GM23338 (cell line): ENCODE measurements at regions not wholly inside any gene's neighbourhood (a gene's known extent, or its start where the extent isn't known, plus 50 kb on each side); places are given as distances from the start of the nearest gene placed in this dataset.

Experiments used
- ATAC-seq: fragments of 200-7000 bp; cut with Tn5 transposase; 3 replicates; pipeline ENCODE4 v1.9.1; 2020
- DNase-seq: peaks from one replicate; pipeline ENCODE4 v3.0.0-alpha.2; 2015; ENCODE audit warnings: low spot score
- H2AFZ ChIP-seq: fragments of 200-600 bp; sonication (generic); 2 replicates; pipeline ENCODE4 v1.8.0; 2016; ENCODE audit warnings: antibody characterized with exemption, mild to moderate bottlenecking, moderate library complexity
- H3F3A ChIP-seq: fragments of 200-600 bp; sonication (generic); replicated peaks from 2 replicates; pipeline ENCODE4 v1.8.0; 2017; ENCODE audit warnings: antibody characterized with exemption, mixed run types, low read depth
- H3K27ac ChIP-seq: fragments of 200-600 bp; sonication (generic); 2 replicates; pipeline ENCODE4 v1.6.1; 2016; ENCODE audit warnings: low read depth
- H3K27me3 ChIP-seq: fragments of 200-600 bp; sonication (generic); 2 replicates; pipeline ENCODE4 v1.8.0; 2016; ENCODE audit warnings: mild to moderate bottlenecking, mixed run types, moderate library complexity; ENCODE audit not compliant: insufficient read depth
- H3K36me3 ChIP-seq: fragments of 200-600 bp; sonication (generic); 2 replicates; pipeline ENCODE4 v1.8.0; 2016; ENCODE audit warnings: mild to moderate bottlenecking; ENCODE audit not compliant: insufficient read depth
- H3K4me1 ChIP-seq: fragments of 200-600 bp; sonication (generic); 2 replicates; pipeline ENCODE4 v1.8.0; 2016; ENCODE audit warnings: mild to moderate bottlenecking, moderate library complexity; ENCODE audit not compliant: insufficient read depth
- H3K4me2 ChIP-seq: fragments of 200-600 bp; sonication (generic); 2 replicates; pipeline ENCODE4 v1.7.1; 2017; ENCODE audit warnings: mixed run types
- H3K4me3 ChIP-seq: fragments of 200-600 bp; sonication (generic); 2 replicates; pipeline ENCODE4 v1.6.1; 2016; ENCODE audit warnings: mixed run types
- H3K79me2 ChIP-seq: fragments of 200-600 bp; sonication (generic); replicated peaks from 2 replicates; pipeline ENCODE4 v1.8.0; 2017; ENCODE audit warnings: mild to moderate bottlenecking; ENCODE audit not compliant: insufficient read depth
- H3K9me2 ChIP-seq: fragments of 200-600 bp; sonication (generic); 2 replicates; pipeline ENCODE4 v1.8.0; 2017; ENCODE audit not compliant: insufficient read depth
- H4K20me1 ChIP-seq: fragments of 200-600 bp; sonication (generic); replicated peaks from 2 replicates; pipeline ENCODE4 v1.8.0; 2017; ENCODE audit warnings: mild to moderate bottlenecking; ENCODE audit not compliant: insufficient read depth
- H3K27ac Mint-ChIP-seq: 2 replicates; pipeline ENCODE4 v1.8.0; 2020; ENCODE audit warnings: inconsistent platforms, mild to moderate bottlenecking, moderate library complexity, mixed read lengths
- H3K27me3 Mint-ChIP-seq: 3 replicates; pipeline ENCODE4 v1.8.0; 2022; ENCODE audit warnings: low read depth, mild to moderate bottlenecking, moderate library complexity, mixed read lengths, inconsistent platforms; ENCODE audit not compliant: insufficient read depth, poor library complexity
- H3K36me3 Mint-ChIP-seq: 3 replicates; pipeline ENCODE4 v1.8.0; 2021; ENCODE audit warnings: low read depth, mild to moderate bottlenecking, inconsistent platforms, moderate library complexity, mixed read lengths
- H3K4me1 Mint-ChIP-seq: 3 replicates; pipeline ENCODE4 v1.8.0; 2020; ENCODE audit warnings: mild to moderate bottlenecking, inconsistent platforms, mixed read lengths
- H3K4me3 Mint-ChIP-seq: 3 replicates; pipeline ENCODE4 v1.8.0; 2021; ENCODE audit warnings: moderate library complexity, mild to moderate bottlenecking, inconsistent platforms, mixed read lengths
- H3K9me3 Mint-ChIP-seq: 3 replicates; pipeline ENCODE4 v1.8.0; 2020; ENCODE audit warnings: moderate library complexity, mild to moderate bottlenecking, inconsistent platforms, mixed read lengths
- CREB1 ChIP-seq: fragments of 250-450 bp; sonication (Bioruptor Pico); IDR thresholded peaks from 2 replicates; pipeline ENCODE4 v1.5.0; 2020; ENCODE audit warnings: low read depth, mild to moderate bottlenecking, moderate library complexity
- EZH2 ChIP-seq: fragments of 200-600 bp; sonication (generic); IDR thresholded peaks from one replicate; pipeline ENCODE4 v1.8.0; 2017; ENCODE audit warnings: antibody characterized with exemption, mild to moderate bottlenecking, low read depth; ENCODE audit not compliant: unreplicated experiment
- JUNB ChIP-seq: IDR thresholded peaks from one replicate; pipeline ENCODE4 v1.6.1; 2016; ENCODE audit warnings: antibody characterized with exemption; ENCODE audit not compliant: unreplicated experiment
- NANOG ChIP-seq: IDR thresholded peaks from 2 replicates; pipeline ENCODE4 v1.6.1; 2016; ENCODE audit warnings: antibody characterized with exemption, borderline replicate concordance
- POLR2AphosphoS5 ChIP-seq: IDR thresholded peaks from 2 replicates; pipeline ENCODE4 v1.6.1; 2016; ENCODE audit warnings: antibody characterized with exemption, low read depth
- ZNF114 ChIP-seq: fragments of 250-450 bp; sonication (Bioruptor Pico); IDR thresholded peaks from 2 replicates; pipeline ENCODE4 v1.5.0; 2020; ENCODE audit warnings: mild to moderate bottlenecking, moderate library complexity
- TF ChIP-seq, protein P1 (sequence below): fragments of 250-450 bp; sonication (Bioruptor Pico); IDR thresholded peaks from 2 replicates; pipeline ENCODE4 v1.5.0; 2020; ENCODE audit warnings: mild to moderate bottlenecking, moderate library complexity
- TF ChIP-seq, protein P2 (sequence below), 2 experiments: fragments of 200-600 bp in 1 of 2; sonication (generic) in 1 of 2; conservative IDR thresholded peaks; 2 replicates each; pipeline versions ENCODE4 v1.5.1 to v1.6.1; 2016 to 2017; ENCODE audit warnings: antibody characterized with exemption in 2 of 2, low read depth in 2 of 2, mild to moderate bottlenecking in 2 of 2, moderate library complexity in 1 of 2
- TF ChIP-seq, protein P3 (sequence below): IDR thresholded peaks from one replicate; pipeline ENCODE4 v1.6.1; 2018; ENCODE audit warnings: antibody characterized with exemption; ENCODE audit not compliant: unreplicated experiment

DNA sequence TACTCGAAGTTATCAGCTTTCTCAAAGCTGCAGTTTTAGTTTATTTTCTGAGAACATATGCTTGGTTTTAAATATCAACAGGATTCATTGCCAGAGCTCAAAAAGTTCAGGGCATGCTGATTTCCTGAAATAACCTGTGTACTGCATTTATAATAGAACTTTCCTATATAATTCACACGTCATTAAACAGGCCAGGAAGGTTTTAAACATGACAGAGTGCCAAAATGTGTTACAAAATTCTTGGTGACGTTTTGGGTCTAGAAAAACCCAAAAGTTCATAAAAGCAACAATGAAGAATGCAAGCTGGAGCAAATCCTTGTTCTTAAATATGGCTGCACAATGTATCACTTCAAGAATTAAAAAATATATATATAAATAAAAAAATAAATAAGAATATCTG lies 1139.1 kb downstream of the CDH11 start:
- H3K4me2 ChIP-seq: peak overlapping the region; percentile 53; the same call in 1 of the 2 replicates
- peaks cover 45% of the 10 kb centered on the region for H3K4me1 Mint-ChIP-seq
- peaks cover 5% of the 10 kb centered on the region for H3K27me3 Mint-ChIP-seq
- peaks cover 30% of the 10 kb centered on the region for H3K4me1 ChIP-seq
- H3K4me3 ChIP-seq: no peak overlapping the region
- H3F3A ChIP-seq: no peaks in the 10 kb centered on the region
- no peaks in the 10 kb centered on the region for H3K36me3 ChIP-seq
- no peak overlapping the region for H3K27ac ChIP-seq
- no peak for ATAC-seq
- H3K9me2 ChIP-seq: no peaks in the 10 kb centered on the region
- H3K27ac Mint-ChIP-seq: peak overlapping the region; percentile 61; the same call in 1 of the 2 replicates
- no peaks in the 10 kb centered on the region for H4K20me1 ChIP-seq
- H3K4me3 Mint-ChIP-seq: peak overlapping the region; percentile 49; the same call in 2 of the 3 replicates
- TF ChIP-seq JUNB (no peak), POLR2AphosphoS5 (no peak), EZH2 (no peak), CREB1 (CRISPR knock-in tag) (no peak)
- TF ChIP-seq, protein P1, sequence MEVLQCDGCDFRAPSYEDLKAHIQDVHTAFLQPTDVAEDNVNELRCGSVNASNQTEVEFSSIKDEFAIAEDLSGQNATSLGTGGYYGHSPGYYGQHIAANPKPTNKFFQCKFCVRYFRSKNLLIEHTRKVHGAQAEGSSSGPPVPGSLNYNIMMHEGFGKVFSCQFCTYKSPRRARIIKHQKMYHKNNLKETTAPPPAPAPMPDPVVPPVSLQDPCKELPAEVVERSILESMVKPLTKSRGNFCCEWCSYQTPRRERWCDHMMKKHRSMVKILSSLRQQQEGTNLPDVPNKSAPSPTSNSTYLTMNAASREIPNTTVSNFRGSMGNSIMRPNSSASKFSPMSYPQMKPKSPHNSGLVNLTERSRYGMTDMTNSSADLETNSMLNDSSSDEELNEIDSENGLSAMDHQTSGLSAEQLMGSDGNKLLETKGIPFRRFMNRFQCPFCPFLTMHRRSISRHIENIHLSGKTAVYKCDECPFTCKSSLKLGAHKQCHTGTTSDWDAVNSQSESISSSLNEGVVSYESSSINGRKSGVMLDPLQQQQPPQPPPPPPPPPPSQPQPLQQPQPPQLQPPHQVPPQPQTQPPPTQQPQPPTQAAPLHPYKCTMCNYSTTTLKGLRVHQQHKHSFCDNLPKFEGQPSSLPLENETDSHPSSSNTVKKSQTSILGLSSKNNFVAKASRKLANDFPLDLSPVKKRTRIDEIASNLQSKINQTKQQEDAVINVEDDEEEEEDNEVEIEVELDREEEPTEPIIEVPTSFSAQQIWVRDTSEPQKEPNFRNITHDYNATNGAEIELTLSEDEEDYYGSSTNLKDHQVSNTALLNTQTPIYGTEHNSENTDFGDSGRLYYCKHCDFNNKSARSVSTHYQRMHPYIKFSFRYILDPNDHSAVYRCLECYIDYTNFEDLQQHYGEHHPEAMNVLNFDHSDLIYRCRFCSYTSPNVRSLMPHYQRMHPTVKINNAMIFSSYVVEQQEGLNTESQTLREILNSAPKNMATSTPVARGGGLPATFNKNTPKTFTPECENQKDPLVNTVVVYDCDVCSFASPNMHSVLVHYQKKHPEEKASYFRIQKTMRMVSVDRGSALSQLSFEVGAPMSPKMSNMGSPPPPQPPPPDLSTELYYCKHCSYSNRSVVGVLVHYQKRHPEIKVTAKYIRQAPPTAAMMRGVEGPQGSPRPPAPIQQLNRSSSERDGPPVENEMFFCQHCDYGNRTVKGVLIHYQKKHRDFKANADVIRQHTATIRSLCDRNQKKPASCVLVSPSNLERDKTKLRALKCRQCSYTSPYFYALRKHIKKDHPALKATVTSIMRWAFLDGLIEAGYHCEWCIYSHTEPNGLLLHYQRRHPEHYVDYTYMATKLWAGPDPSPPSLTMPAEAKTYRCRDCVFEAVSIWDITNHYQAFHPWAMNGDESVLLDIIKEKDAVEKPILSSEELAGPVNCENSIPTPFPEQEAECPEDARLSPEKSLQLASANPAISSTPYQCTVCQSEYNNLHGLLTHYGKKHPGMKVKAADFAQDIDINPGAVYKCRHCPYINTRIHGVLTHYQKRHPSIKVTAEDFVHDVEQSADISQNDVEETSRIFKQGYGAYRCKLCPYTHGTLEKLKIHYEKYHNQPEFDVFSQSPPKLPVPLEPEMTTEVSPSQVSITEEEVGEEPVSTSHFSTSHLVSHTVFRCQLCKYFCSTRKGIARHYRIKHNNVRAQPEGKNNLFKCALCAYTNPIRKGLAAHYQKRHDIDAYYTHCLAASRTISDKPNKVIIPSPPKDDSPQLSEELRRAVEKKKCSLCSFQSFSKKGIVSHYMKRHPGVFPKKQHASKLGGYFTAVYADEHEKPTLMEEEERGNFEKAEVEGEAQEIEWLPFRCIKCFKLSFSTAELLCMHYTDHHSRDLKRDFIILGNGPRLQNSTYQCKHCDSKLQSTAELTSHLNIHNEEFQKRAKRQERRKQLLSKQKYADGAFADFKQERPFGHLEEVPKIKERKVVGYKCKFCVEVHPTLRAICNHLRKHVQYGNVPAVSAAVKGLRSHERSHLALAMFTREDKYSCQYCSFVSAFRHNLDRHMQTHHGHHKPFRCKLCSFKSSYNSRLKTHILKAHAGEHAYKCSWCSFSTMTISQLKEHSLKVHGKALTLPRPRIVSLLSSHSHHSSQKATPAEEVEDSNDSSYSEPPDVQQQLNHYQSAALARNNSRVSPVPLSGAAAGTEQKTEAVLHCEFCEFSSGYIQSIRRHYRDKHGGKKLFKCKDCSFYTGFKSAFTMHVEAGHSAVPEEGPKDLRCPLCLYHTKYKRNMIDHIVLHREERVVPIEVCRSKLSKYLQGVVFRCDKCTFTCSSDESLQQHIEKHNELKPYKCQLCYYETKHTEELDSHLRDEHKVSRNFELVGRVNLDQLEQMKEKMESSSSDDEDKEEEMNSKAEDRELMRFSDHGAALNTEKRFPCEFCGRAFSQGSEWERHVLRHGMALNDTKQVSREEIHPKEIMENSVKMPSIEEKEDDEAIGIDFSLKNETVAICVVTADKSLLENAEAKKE: no peak
- H3K36me3 Mint-ChIP-seq: 0 out of 3 replicates have a peak, but pooled peaks cover 2% of the 10 kb centered on the region
- H2AFZ ChIP-seq: no peak overlapping the region
- no peak for DNase-seq
- no peaks in the 10 kb centered on the region for H3K27me3 ChIP-seq
- peaks cover 3% of the 10 kb centered on the region; the same call in 2 of the 3 replicates for H3K9me3 Mint-ChIP-seq
- no peaks in the 10 kb centered on the region for H3K79me2 ChIP-seq

DNA sequence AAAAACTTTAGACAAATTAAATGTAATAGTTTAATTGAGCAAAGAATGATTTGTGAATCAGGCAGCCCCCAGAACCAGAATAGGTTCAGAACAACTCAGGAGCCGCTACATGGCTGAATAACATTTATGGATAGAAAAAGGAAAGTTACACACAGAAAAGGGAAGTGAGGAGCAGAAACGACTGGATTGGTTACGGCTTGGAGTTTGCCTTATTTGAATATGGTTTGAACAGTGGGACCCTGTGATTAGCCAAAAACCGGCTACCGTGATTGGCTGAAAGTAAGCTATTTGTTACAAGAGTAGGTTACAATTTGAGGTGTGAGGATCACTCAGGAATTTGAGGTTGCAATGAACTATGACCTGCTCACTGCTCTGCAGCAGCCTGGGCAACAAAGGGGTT lies 1139.8 kb downstream of the CDH11 start:
- H3F3A ChIP-seq: no peaks in the 10 kb centered on the region
- H3K27me3 ChIP-seq: no peaks in the 10 kb centered on the region
- Mint-ChIP-seq H3K4me3 (0 out of 3 replicates have a peak overlapping the region, but pooled peaks have one; percentile 25), H3K9me3 (peaks cover 3% of the 10 kb centered on the region; the same call in 2 of the 3 replicates), H3K36me3 (0 out of 3 replicates have a peak, but pooled peaks cover 2% of the 10 kb centered on the region), H3K27me3 (peaks cover 5% of the 10 kb centered on the region), H3K4me1 (peaks cover 48% of the 10 kb centered on the region), H3K27ac (peak overlapping the region; percentile 89)
- H3K36me3 ChIP-seq: no peaks in the 10 kb centered on the region
- H3K27ac ChIP-seq: no peak overlapping the region
- ATAC-seq: peak; percentile 47; the same call in 2 of the 3 replicates
- H2AFZ ChIP-seq: no peak overlapping the region
- H3K79me2 ChIP-seq: no peaks in the 10 kb centered on the region
- peak overlapping the region; percentile 53 for H3K4me2 ChIP-seq
- peak; percentile 62 for DNase-seq
- H3K4me1 ChIP-seq: peaks cover 30% of the 10 kb centered on the region
- H4K20me1 ChIP-seq: no peaks in the 10 kb centered on the region
- no peaks in the 10 kb centered on the region for H3K9me2 ChIP-seq
- H3K4me3 ChIP-seq: 0 out of 2 replicates have a peak overlapping the region, but pooled peaks have one; percentile 2
- TF ChIP-seq NANOG: no peak
- TF ChIP-seq, protein P2, sequence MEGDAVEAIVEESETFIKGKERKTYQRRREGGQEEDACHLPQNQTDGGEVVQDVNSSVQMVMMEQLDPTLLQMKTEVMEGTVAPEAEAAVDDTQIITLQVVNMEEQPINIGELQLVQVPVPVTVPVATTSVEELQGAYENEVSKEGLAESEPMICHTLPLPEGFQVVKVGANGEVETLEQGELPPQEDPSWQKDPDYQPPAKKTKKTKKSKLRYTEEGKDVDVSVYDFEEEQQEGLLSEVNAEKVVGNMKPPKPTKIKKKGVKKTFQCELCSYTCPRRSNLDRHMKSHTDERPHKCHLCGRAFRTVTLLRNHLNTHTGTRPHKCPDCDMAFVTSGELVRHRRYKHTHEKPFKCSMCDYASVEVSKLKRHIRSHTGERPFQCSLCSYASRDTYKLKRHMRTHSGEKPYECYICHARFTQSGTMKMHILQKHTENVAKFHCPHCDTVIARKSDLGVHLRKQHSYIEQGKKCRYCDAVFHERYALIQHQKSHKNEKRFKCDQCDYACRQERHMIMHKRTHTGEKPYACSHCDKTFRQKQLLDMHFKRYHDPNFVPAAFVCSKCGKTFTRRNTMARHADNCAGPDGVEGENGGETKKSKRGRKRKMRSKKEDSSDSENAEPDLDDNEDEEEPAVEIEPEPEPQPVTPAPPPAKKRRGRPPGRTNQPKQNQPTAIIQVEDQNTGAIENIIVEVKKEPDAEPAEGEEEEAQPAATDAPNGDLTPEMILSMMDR (conservative IDR thresholded peaks at IDR 0.05; ENCODE audit: low read depth in 2 of 2): no peak
- TF ChIP-seq, protein P3, sequence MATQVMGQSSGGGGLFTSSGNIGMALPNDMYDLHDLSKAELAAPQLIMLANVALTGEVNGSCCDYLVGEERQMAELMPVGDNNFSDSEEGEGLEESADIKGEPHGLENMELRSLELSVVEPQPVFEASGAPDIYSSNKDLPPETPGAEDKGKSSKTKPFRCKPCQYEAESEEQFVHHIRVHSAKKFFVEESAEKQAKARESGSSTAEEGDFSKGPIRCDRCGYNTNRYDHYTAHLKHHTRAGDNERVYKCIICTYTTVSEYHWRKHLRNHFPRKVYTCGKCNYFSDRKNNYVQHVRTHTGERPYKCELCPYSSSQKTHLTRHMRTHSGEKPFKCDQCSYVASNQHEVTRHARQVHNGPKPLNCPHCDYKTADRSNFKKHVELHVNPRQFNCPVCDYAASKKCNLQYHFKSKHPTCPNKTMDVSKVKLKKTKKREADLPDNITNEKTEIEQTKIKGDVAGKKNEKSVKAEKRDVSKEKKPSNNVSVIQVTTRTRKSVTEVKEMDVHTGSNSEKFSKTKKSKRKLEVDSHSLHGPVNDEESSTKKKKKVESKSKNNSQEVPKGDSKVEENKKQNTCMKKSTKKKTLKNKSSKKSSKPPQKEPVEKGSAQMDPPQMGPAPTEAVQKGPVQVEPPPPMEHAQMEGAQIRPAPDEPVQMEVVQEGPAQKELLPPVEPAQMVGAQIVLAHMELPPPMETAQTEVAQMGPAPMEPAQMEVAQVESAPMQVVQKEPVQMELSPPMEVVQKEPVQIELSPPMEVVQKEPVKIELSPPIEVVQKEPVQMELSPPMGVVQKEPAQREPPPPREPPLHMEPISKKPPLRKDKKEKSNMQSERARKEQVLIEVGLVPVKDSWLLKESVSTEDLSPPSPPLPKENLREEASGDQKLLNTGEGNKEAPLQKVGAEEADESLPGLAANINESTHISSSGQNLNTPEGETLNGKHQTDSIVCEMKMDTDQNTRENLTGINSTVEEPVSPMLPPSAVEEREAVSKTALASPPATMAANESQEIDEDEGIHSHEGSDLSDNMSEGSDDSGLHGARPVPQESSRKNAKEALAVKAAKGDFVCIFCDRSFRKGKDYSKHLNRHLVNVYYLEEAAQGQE: no peak
- TF ChIP-seq POLR2AphosphoS5: no peak
- no peak for TF ChIP-seq ZNF114 (CRISPR knock-in tag)
